ENCODE measurements at regions not wholly inside any gene's neighbourhood (a gene's known extent, or its start where the extent isn't known, plus 50 kb on each side); places are given as distances from the start of the nearest gene placed in this dataset.
"Not testable (repeated sequence)": the region's sequence is repeated elsewhere in the genome, so short reads cannot be mapped to it uniquely, and the experiment has no call there.

- Histone ChIP-seq H3K4me1 (ENCODE audit: insufficient read depth, low read length) (no peaks in the 10 kb centered on the region), H3K9ac (ENCODE audit: low read depth, low read length) (no peak overlapping the region), H3K27ac (ENCODE audit: low read depth, low read length) (no peak overlapping the region), H3K36me3 (ENCODE audit: insufficient read depth, low read length) (no peaks in the 10 kb centered on the region), H3K4me3 (ENCODE audit: low read length) (no peak overlapping the region), H3K9me3 (ENCODE audit: insufficient read depth, low read depth, low read length) (peaks cover 11% of the 10 kb centered on the region; the same call in 1 of the 2 replicates), H3K27me3 (ENCODE audit: insufficient read depth, low read length) (no peaks in the 10 kb centered on the region)
- 67% methylated on average over 1 of the region's 1 CpG for WGBS
These were observed 95.0 kb downstream of the FAM53A start for GRCh38 chr4:1589098-1589497.

GRCh38 chr4:1588306-1588705 is 95.8 kb downstream of the FAM53A start:
- 94% methylated on average over 5 of the region's 5 CpGs for WGBS
- Histone ChIP-seq H3K4me1 (ENCODE audit: insufficient read depth, low read length) (no peaks in the 10 kb centered on the region), H3K9ac (ENCODE audit: low read depth, low read length) (no peak overlapping the region), H3K9me3 (ENCODE audit: insufficient read depth, low read depth, low read length) (peaks cover 11% of the 10 kb centered on the region; the same call in 1 of the 2 replicates), H3K27ac (ENCODE audit: low read depth, low read length) (no peak overlapping the region), H3K27me3 (ENCODE audit: insufficient read depth, low read length) (no peaks in the 10 kb centered on the region), H3K4me3 (ENCODE audit: low read length) (no peak overlapping the region), H3K36me3 (ENCODE audit: insufficient read depth, low read length) (no peaks in the 10 kb centered on the region)

- 0 out of 2 replicates have a peak, but pooled peaks cover 2% of the 10 kb centered on the region for H3K9me3 ChIP-seq (ENCODE audit: insufficient read depth, low read depth, low read length)
- no peak overlapping the region for H3K4me3 ChIP-seq (ENCODE audit: low read length)
- H3K4me1 ChIP-seq (ENCODE audit: insufficient read depth, low read length), result peaks cover 2% of the 10 kb centered on the region; the same call in 1 of the 2 replicates
- H3K36me3 ChIP-seq (ENCODE audit: insufficient read depth, low read length), result no peaks in the 10 kb centered on the region
- H3K27ac ChIP-seq (ENCODE audit: low read depth, low read length), result no peak overlapping the region
- peaks cover 2% of the 10 kb centered on the region; the same call in 1 of the 2 replicates for H3K27me3 ChIP-seq (ENCODE audit: insufficient read depth, low read length)
- no peak overlapping the region for H3K9ac ChIP-seq (ENCODE audit: low read depth, low read length)
- 56% methylated on average over 3 of the region's 3 CpGs for WGBS
These were observed 99.6 kb downstream of the FAM53A start for GRCh38 chr4:1584498-1584897.

- no peak overlapping the region for H3K27ac ChIP-seq (ENCODE audit: low read depth, low read length)
- H3K9ac ChIP-seq (ENCODE audit: low read depth, low read length), result no peak overlapping the region
- H3K27me3 ChIP-seq (ENCODE audit: insufficient read depth, low read length), result peaks cover 5% of the 10 kb centered on the region; the same call in 1 of the 2 replicates
- no peaks in the 10 kb centered on the region for H3K9me3 ChIP-seq (ENCODE audit: insufficient read depth, low read depth, low read length)
- H3K36me3 ChIP-seq (ENCODE audit: insufficient read depth, low read length), result no peaks in the 10 kb centered on the region
- no peak overlapping the region for H3K4me3 ChIP-seq (ENCODE audit: low read length)
- H3K4me1 ChIP-seq (ENCODE audit: insufficient read depth, low read length), result peaks cover 2% of the 10 kb centered on the region; the same call in 1 of the 2 replicates
- 94% methylated on average over 5 of the region's 5 CpGs for WGBS
These were observed 100.3 kb downstream of the FAM53A start for GRCh38 chr4:1583859-1584258.

GRCh38 chr4:1583051-1583785 is 100.9 kb downstream of the FAM53A start:
- Histone ChIP-seq H3K27ac (ENCODE audit: low read depth, low read length) (no peak overlapping the region), H3K4me3 (ENCODE audit: low read length) (no peak overlapping the region), H3K9ac (ENCODE audit: low read depth, low read length) (no peak overlapping the region), H3K27me3 (ENCODE audit: insufficient read depth, low read length) (peaks cover 8% of the 10 kb centered on the region), H3K4me1 (ENCODE audit: insufficient read depth, low read length) (peaks cover 5% of the 10 kb centered on the region; the same call in 1 of the 2 replicates), H3K36me3 (ENCODE audit: insufficient read depth, low read length) (no peaks in the 10 kb centered on the region), H3K9me3 (ENCODE audit: insufficient read depth, low read depth, low read length) (no peaks in the 10 kb centered on the region)
- 92% methylated on average over 15 of the region's 15 CpGs for WGBS

GRCh38 chr4:1582227-1582626 is 101.9 kb downstream of the FAM53A start:
- Histone ChIP-seq H3K27ac (ENCODE audit: low read depth, low read length) (no peak overlapping the region), H3K4me3 (ENCODE audit: low read length) (no peak overlapping the region), H3K9me3 (ENCODE audit: insufficient read depth, low read depth, low read length) (no peaks in the 10 kb centered on the region), H3K36me3 (ENCODE audit: insufficient read depth, low read length) (no peaks in the 10 kb centered on the region), H3K27me3 (ENCODE audit: insufficient read depth, low read length) (peaks cover 16% of the 10 kb centered on the region), H3K9ac (ENCODE audit: low read depth, low read length) (no peak overlapping the region), H3K4me1 (ENCODE audit: insufficient read depth, low read length) (peaks cover 10% of the 10 kb centered on the region)
- 83% methylated on average over 15 of the region's 15 CpGs for WGBS

GRCh38 chr4:1581164-1581894 is 102.8 kb downstream of the FAM53A start:
- not testable (repeated sequence) for H3K36me3 ChIP-seq (ENCODE audit: insufficient read depth, low read length); H3K27ac ChIP-seq (ENCODE audit: low read depth, low read length); H3K9me3 ChIP-seq (ENCODE audit: insufficient read depth, low read depth, low read length); H3K4me3 ChIP-seq (ENCODE audit: low read length); H3K9ac ChIP-seq (ENCODE audit: low read depth, low read length)
- Histone ChIP-seq H3K4me1 (ENCODE audit: insufficient read depth, low read length) (peaks cover 13% of the 10 kb centered on the region), H3K27me3 (ENCODE audit: insufficient read depth, low read length) (peaks cover 19% of the 10 kb centered on the region)
- WGBS, result 36% methylated on average over 14 of the region's 15 CpGs

GRCh38 chr4:1580692-1581012 is 103.5 kb downstream of the FAM53A start:
- H3K9me3 ChIP-seq (ENCODE audit: insufficient read depth, low read depth, low read length); H3K4me3 ChIP-seq (ENCODE audit: low read length); H3K9ac ChIP-seq (ENCODE audit: low read depth, low read length); H3K27ac ChIP-seq (ENCODE audit: low read depth, low read length); H3K36me3 ChIP-seq (ENCODE audit: insufficient read depth, low read length): not testable (repeated sequence)
- 8% methylated on average over 4 of the region's 16 CpGs for WGBS
- Histone ChIP-seq H3K27me3 (ENCODE audit: insufficient read depth, low read length) (peaks cover 19% of the 10 kb centered on the region), H3K4me1 (ENCODE audit: insufficient read depth, low read length) (peaks cover 13% of the 10 kb centered on the region)

- Histone ChIP-seq H3K36me3 (ENCODE audit: insufficient read depth, low read length) (no peaks in the 10 kb centered on the region), H3K27ac (ENCODE audit: low read depth, low read length) (peak overlapping the region; percentile 73; the same call in 1 of the 2 replicates)
- WGBS, result 2% methylated on average over 42 of the region's 46 CpGs
These were observed 104.0 kb downstream of the FAM53A start for GRCh38 chr4:1579901-1580691.

GRCh38 chr4:1579001-1579900 is 104.9 kb downstream of the FAM53A start:
- Histone ChIP-seq H3K27me3 (ENCODE audit: insufficient read depth, low read length) (peaks cover 19% of the 10 kb centered on the region), H3K9ac (ENCODE audit: low read depth, low read length) (0 out of 2 replicates have a peak overlapping the region, but pooled peaks have one; percentile 9)

More at GRCh38 chr4:1579901-1580691, 104.0 kb downstream of the FAM53A start:
- Histone ChIP-seq H3K27me3 (ENCODE audit: insufficient read depth, low read length) (peaks cover 19% of the 10 kb centered on the region), H3K9me3 (ENCODE audit: insufficient read depth, low read depth, low read length) (no peaks in the 10 kb centered on the region), H3K9ac (ENCODE audit: low read depth, low read length) (no peak overlapping the region), H3K4me3 (ENCODE audit: low read length) (peak overlapping the region; percentile 74), H3K4me1 (ENCODE audit: insufficient read depth, low read length) (peaks cover 13% of the 10 kb centered on the region)

More at GRCh38 chr4:1579001-1579900, 104.9 kb downstream of the FAM53A start:
- peaks cover 13% of the 10 kb centered on the region for H3K4me1 ChIP-seq (ENCODE audit: insufficient read depth, low read length)
- H3K4me3 ChIP-seq (ENCODE audit: low read length), result peak overlapping the region; percentile 74
- no peaks in the 10 kb centered on the region for H3K9me3 ChIP-seq (ENCODE audit: insufficient read depth, low read depth, low read length)
- 1% methylated on average over 88 of the region's 91 CpGs for WGBS
- H3K36me3 ChIP-seq (ENCODE audit: insufficient read depth, low read length), result no peaks in the 10 kb centered on the region
- H3K27ac ChIP-seq (ENCODE audit: low read depth, low read length), result no peak overlapping the region; the same call in 1 of the 2 replicates

Measured in HUES64 (cell line).